ENCODE measurements at regions not wholly inside any gene's neighbourhood (a gene's known extent, or its start where the extent isn't known, plus 50 kb on each side); places are given as distances from the start of the nearest gene placed in this dataset.
A peak's percentile ranks its signal among the peaks of the same experiment; 100 is the strongest.
"Not testable (repeated sequence)": the region's sequence is repeated elsewhere in the genome, so short reads cannot be mapped to it uniquely, and the experiment has no call there.

- peak in 53 of 56 donors; percentile 14 to 82 (median 46) for DNase-seq
Measured at GRCh38 chr15:77944002-77944867, 133.3 kb downstream of the TBC1D2B start.

GRCh38 chr15:77942611-77943211, 134.8 kb downstream of the TBC1D2B start:
- no peak for DNase-seq

GRCh38 chr15:77941090-77941827, 136.3 kb downstream of the TBC1D2B start:
- DNase-seq: not testable (repeated sequence)

- no peak for DNase-seq
Measured at GRCh38 chr15:77940381-77940947, 137.0 kb downstream of the TBC1D2B start.

- DNase-seq: no peak
Measured at GRCh38 chr15:77939851-77940250, 137.7 kb downstream of the TBC1D2B start.

GRCh38 chr15:77939026-77939425, 138.5 kb downstream of the TBC1D2B start:
- DNase-seq: not testable (repeated sequence)

- not testable (repeated sequence) for DNase-seq
Measured at GRCh38 chr15:77938546-77938945, 139.0 kb downstream of the TBC1D2B start.

- DNase-seq: not testable (repeated sequence)
Measured at GRCh38 chr15:77936567-77936966, 140.9 kb downstream of the TBC1D2B start.

GRCh38 chr15:77934516-77934915, 143.0 kb downstream of the TBC1D2B start:
- not testable (repeated sequence) for DNase-seq

GRCh38 chr15:77930907-77931306, 146.6 kb downstream of the TBC1D2B start:
- not testable (repeated sequence) for DNase-seq

- not testable (repeated sequence) for DNase-seq
Measured at GRCh38 chr15:77930490-77930889, 147.0 kb downstream of the TBC1D2B start.

- DNase-seq: not testable (repeated sequence)
Measured at GRCh38 chr15:77926789-77927188, 150.7 kb downstream of the TBC1D2B start.

GRCh38 chr15:77926296-77926695, 151.2 kb downstream of the TBC1D2B start:
- not testable (repeated sequence) for DNase-seq

GRCh38 chr15:77925101-77925500, 152.4 kb downstream of the TBC1D2B start:
- not testable (repeated sequence) for DNase-seq

GRCh38 chr15:77921664-77922063, 155.8 kb downstream of the TBC1D2B start:
- no peak for DNase-seq

GRCh38 chr15:77916966-77917635, 160.4 kb downstream of the TBC1D2B start:
- not testable (repeated sequence) for DNase-seq

GRCh38 chr15:77915961-77916330, 161.6 kb downstream of the TBC1D2B start:
- not testable (repeated sequence) for DNase-seq

GRCh38 chr15:77915261-77915960, 162.1 kb downstream of the TBC1D2B start:
- no peak for DNase-seq

- not testable (repeated sequence) for DNase-seq
Measured at GRCh38 chr15:77914531-77914930, 163.0 kb downstream of the TBC1D2B start.

All from amygdala (tissue), 56 donors.